Cerebellar nuclear complex (tissue), 1 donor: ENCODE measurements at regions not wholly inside any gene's neighbourhood (a gene's known extent, or its start where the extent isn't known, plus 50 kb on each side); places are given as distances from the start of the nearest gene placed in this dataset.
"Not testable (repeated sequence)": the region's sequence is repeated elsewhere in the genome, so short reads cannot be mapped to it uniquely, and the experiment has no call there.

Experiments used
- DNase-seq, 2 experiments: peaks; one replicate each; lab custom pipeline; 2025; lab: John Stamatoyannopoulos, UW

DNA sequence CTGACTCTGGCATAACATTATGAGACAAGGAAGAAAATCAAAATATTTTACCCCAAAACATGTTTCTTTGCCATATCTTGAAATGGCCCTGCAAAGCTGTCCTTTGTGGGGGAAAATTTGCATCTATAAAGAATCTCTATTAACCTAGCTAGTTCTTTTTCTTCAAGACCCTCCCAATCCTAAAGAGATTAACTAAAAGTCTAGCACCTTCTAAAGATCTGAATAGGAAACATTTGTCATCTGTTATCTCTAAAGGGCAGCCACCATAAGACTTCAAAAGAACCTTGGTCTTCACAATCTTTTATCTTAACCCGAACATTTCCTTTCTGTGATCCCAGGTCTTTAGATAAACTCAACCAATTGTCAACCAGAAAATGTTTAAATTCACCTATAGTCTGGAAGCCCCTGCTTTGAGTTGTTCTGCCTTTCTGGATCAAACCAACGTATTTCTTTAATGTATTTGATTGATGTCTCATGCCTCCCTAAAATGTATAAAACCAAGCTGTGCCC lies 196.9 kb upstream of the ARL4C start:
- not testable (repeated sequence) for DNase-seq

DNA sequence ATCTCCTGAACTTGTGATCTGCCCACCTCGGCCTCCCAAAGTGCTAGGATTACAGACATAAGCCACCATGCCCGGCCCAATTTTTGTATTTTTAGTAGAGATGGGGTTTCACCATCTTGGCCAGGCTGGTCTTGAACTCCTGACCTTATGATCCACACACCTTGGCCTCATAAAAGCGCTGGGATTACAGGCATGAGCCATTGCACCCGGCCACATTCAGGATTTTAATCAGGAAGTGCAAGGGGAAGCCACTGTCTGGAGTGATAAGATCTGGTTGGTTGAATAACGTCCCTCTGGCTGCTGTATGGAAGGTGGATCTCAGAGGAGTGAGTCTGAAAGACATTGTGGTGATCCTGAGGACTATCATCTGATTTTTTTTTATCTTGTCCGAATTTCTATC lies 196.3 kb upstream of the ARL4C start:
- DNase-seq, result not testable (repeated sequence)

DNA sequence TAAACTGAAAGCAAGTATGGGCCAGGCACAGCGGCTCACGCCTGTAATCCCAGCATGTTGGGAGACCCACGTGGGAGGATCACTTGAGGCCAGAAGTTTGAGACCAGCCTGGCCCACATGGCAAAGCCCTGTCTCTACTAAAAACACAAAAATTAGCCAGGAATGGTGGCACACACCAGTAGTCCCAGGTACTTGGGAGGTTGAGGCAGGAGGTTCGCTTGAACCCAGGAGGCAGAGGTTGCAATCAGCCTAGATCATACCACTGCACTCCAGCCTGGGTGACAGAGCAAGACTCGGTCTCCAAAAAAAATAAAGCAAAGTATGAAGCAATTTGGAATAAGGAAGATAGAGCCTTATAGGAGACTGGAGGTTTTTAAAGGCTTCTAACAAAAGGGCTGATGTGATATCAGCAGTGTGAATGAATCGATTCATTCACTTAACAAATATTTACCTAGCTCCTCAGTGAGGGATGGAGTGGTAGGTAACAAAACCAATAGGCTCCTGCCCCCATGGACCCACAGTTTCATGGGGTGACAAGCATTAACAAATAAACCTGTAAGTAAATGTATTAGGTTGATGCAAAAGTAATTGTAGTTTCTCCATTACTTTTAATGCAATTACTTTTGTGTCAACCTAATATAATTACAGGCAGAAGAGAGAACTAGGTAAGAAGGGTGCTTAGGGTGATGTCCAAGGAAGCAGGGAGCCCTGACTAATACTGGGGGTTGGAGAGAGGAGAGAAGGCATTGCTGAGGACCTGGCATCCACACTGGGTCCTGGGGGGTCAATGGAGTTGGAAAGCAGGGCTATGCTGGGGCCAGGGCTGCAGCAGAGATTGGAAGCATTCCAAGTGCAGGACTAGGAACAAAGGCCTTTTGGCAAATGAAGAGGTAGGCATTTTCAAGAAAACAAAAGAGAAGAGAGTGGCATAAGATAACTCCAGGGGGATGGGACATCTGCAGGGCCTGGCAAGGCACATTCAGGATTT lies 195.4 kb upstream of the ARL4C start:
- DNase-seq, result no peak

DNA sequence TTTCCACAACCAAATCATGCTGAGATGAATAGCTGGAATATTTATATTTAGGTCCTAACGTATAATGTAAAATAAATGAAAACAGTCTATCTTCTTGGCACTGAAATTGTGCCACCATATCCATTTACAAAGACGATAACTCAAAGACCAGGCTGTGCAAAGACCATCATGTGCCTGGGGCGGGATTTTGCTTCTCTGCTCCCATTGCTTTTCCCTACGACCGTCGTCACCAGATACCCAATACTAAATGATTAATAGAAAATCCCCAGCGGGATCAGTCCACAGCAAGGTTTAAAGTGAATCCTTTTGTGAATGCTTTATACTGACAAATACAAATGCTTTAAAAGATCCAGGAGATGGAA lies 194.3 kb upstream of the ARL4C start:
- DNase-seq, result no peak

DNA sequence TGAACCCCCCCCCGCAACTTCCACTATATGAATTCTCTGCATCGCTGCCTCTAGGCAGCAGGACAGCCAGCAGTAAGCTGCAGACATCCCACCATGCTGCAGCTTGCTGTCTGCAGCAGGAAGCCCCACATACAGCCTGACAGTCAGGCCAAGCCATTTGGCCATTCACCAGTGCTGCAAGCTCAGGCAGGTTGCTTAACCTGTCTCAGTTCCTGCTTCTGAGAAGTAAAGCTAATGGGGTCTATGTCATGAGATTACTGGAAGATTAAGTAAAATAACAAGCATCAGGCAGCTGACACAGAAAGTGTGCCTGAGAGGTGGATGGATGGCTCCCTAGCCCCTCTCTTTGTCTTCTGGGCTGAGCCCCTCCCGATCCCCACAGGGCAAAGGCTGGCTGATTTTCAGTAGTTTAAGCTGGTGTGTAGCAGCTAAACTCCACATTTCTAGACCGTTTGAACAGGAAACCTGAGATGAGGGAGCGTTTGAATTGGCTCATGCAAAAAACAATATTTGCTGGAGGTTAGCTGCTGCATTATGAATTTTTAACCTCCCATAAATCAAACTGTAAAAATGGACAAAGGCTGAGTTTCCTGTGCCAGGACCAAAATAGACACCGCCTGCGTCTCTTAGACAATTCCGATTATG lies 193.8 kb upstream of the ARL4C start:
- no peak for DNase-seq

DNA sequence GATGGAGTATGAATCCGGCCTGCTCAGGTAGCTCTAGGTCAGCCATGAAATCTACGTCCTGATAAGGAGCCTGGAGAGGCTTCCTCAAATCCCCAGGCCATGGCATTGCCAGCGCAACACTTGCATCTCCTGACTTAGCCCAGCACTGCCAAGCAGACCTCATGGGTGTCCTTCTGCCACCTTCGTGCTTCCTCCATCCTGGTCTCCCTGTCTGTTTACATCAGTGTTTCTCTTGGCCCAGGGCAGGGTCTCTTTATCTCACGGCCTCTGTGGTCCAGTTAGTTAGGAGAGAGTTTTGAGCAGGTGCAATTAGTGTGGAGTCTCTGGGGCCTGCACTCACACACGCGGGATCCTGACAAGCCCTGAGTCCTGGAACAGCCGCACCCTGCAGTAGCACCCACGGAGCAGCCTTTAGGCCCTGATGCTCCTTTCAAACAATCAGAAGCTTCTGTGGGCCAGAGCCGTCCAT lies 193.1 kb upstream of the ARL4C start:
- no peak for DNase-seq

DNA sequence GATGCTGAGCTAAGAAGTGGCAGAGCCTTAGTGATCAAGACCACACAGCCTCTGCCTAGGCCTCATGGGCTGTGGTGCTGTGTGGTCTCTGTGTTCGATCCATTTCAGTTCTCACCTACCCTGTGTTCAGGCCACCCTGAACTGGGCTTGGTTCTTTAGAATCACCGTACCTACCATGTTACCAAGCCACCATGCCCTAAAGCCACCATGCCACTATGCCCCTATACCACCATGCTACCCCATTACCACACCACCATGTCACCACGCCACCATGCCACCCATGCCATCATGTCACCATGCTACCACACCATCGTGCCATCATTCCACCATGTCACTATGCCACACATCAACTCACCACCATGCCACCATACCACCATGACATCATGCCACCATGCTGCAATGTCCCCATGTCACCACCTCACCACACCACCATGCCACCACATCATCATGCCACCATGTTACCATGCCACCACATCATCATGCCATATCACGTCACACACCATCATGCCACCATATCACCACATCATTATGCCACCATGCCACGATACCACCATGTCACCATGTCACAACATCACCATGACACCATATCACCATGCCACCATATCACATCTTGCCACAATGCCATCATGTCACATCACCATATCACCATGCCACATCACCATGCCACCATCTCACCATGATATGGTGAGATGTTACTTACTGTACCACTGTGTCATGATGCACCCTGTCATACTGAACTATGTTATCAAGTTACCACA lies 191.0 kb upstream of the ARL4C start:
- DNase-seq, result no peak

DNA sequence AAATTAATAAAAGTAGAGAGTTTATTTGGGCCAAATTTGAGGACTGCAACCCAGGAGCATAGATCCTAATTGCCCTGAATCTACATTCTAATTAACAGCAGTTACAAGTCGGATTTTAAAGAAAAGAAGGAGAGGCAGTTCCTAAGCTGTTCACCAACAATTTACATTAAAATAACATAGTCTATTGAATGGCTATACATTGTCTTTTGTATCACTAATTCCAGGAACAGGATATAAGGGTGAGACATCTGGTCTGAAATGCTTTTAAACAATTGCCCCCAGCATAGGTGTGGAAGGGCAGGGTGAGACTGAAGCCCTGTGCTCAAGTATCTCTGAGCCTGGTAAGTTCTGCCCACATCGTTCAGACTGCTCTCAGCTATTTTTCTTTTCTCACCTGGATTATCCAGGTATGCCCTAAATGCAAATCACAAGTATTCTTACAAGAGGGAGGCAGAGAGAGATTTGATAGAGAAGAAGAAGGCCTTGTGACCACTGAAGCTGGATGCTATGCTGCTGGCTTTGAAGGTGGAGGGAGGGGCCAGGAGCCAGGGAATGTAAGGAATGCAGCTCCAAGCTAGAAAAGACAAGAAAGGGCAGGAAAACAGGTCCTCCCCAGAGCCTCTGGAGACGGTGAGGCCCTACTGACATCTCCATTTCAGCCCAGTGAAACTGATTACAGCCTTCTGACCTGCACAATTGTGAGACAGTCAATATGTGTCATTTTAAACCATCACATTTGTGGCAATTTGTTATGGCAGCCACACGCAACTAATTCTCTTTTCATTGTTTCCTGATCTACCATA lies 189.4 kb upstream of the ARL4C start:
- DNase-seq, result no peak

DNA sequence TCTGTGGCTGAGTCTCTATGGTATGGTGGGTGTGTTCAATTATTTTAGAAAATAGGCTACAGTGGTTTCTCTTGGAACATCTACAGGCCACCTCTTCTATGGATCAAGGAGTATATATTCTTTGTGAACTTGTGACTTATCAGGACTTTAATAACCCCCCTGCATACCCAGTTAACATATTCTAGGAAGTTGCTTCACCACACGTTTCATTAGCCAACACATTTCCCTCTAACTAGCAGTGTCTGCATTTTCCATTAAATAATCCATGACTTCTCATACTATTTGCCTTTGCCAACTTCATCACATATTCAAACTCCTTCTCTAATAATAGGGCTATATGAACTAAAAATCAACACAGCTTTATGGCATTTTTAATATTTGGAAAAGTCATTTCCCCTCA lies 187.6 kb upstream of the ARL4C start:
- DNase-seq, result no peak

DNA sequence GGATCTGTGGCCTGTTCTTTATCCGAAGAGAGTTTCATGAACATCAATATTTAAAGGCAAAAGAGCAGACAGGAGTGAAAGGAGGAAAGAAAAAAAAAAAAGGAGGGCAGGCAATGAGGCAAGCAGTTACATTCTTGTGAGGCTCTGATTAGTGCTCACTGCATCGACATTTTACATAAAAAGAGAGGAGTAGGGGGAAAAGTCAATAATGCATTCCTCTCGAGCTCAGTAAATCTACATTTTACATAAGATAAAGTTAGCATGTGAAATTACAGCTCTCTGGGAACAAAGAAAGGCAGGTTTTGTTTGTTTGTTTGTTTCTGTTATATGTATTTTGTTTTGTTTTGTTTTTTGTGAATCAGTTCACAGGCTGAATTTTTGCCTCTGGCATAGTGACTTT lies 187.1 kb upstream of the ARL4C start:
- no peak for DNase-seq

DNA sequence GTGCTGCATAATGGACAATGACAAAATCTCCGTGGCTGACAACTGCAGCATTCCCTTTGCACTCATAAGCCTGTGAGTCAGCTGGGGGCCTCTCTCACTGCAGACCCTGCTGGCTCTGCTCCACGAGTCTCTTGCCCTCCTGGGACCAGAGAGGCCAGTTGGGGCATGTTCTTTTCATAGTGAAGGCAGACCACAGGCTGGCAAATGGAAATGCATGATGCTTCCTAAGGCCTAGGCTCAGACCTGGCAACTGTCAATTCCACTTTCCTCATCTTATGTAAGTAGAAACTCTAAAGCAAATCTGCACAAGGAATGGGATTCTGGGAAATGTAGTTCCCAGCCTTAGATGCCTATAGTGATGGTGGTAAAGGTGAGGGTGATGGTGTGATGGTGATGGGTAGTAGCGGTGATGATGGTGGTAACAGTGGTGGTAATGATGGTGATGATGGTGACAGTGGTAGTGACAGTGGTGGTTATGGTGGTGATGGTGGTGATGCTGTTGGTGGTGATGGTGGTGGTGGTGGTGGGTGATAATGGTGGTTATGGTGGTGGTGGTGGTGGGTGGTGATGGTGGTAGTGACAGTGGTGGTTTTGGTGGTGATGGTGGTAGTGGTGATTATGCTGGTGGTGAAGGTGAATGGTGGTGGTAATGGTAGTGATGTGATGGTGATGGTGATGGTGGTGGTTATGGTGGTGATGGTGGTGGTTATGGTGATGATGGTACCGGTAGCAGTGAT lies 185.8 kb upstream of the ARL4C start:
- DNase-seq, result no peak

DNA sequence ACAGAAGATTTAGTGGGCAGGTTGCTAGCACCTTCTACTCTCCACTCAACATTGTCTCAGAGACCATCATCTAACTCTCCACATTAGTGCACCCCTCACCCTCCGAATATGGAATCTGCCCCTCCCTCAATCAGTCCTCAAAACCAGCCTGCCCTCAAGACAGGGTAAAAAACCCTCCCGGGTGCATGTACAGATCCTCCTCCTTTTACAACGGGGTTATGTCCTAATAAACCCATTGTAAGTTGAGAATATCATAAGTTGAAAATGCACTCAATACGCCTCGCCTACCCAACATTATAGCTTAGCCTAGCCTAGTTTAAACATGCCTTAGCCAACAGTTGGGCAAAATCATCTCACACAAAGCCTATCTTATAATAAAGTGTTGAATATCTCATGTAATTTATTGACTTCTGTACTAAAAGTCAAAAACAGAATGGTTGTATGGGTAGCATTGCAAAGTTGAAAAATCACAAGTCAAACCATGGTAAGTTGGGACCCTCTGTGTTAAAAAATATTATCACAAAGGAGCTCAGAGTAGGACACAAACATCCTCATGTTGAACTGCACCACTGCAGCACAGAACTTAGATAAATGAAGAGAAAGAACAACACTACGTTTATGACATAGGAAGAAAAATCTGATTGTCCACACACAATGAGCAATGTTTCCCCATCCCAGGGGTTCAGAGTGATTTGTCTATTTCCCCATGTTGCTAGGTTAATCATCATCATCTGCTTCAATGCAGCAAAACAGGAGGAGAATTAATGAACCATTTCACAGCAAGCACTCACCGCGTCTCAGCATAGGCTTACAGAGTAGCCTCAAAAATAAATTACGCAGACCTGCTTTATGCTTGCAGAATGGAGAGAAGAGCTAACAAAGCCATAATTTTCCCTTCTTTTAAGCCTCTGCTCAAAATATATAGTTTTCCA lies 184.1 kb upstream of the ARL4C start:
- no peak for DNase-seq

DNA sequence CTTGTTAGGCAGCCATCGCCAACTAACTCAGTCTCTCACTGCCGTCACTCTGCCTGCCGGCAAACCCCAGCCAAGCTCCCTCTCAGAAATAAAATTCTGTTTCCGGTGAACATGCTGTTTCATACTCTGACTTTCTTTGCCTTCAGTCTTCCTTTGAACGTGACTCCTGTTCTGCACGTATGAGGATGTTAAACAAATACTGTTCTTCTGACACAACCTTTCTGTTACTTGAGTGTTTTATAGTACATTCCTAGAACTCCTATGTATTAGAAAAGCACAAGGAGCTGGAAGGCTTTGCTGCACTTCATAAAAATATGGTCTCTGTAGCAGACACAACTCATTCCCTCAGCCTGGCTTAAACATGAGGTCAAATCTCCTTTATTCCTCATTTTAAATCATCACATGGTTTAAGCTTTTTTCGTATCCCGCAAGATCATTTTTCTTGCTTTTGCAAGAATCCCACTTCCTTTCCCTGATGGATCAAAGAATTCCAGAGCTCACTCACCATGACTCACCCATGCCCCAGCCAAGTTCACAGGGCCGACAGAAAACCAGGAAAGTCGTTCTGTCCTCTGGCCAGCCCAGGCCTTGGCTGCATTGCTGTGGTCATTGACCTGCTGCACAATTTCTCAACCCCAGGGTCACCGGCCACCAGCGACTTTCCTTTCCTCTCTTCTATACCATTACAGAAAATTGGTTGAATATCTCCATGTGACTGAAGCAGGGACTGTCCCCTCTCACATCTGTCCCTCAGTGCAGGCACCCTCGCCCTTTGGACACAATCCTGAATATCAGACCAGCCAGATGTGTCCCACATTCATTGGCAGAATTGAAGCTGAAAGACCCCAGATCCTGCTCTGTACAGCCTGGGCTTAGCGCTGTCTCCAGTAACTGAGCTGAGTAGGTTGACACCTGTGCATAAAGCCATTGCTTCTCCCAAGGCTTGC lies 183.1 kb upstream of the ARL4C start:
- no peak for DNase-seq

DNA sequence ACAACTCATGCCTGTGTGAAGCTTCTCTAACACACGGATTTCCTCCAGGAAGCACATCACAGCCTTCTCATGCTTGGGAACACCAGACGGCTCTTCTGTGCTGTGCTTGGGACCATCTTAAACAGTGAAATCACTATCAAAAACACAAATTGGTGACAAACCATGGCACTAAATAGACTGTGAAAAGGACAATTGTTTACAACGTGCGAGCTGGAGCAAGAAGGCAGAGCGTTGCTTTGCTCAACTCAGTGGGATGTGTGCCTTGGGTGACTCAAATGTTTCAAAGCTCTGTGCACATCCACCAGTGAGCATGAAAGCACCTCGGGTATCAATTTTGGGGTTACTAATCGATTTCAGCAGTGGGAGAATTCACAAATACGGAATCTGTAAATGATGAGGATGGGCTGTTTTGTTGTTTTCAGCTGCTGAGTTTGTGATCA lies 182.4 kb upstream of the ARL4C start:
- no peak for DNase-seq

DNA sequence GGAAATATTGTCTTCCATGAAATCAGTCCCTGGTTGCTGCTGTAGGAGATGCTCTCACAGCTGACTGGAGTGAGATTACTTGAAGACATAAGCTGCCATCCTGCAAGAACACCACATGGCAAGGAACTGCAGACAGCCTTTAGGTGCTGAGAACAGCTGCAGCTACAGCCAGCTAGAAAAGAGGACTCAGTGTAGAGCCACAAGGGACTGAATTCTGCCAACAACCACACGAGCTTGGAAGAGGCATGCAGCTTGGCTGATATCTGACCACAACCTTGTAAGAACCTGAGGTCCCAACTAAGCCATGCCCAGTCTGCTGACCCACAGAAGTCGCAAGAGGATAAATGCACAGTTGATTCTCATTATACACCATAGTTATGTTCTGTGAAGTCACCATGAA lies 181.8 kb upstream of the ARL4C start:
- DNase-seq, result no peak

DNA sequence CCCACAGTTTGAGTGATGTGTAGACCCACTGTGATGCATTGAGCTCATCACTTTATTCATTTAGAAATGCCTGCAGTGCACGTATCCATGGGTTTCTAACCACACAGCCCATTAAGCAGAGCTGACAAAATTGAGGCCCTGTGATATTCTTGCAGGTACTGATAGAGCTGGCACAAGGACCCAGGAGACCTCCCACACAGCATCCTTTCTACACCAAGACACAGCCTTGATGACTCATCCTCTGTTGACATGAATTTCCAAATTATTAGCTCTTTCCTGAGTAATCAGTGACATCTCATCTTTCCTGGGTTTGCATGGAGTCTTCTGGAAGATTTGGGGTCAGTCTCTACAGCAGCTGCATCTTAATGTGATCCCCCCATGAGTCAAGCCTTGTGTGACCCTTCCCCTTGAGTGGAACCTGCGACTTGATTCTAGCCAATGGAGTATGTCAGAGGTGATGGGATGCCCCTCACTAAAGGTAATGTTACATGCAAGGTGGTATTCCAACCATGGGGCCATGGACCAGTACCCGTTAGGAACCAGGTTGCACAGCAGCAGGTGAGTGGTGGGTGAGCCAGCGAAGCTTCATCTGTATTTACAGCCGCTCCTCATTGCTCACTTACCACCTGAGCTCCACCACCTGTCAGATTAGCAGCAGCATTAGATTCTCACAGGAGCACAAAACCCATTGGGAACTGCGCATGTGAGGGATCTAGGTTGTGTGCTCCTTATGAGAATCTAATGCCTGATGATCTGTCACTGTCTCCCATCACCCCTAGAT lies 181.1 kb upstream of the ARL4C start:
- DNase-seq, result no peak

DNA sequence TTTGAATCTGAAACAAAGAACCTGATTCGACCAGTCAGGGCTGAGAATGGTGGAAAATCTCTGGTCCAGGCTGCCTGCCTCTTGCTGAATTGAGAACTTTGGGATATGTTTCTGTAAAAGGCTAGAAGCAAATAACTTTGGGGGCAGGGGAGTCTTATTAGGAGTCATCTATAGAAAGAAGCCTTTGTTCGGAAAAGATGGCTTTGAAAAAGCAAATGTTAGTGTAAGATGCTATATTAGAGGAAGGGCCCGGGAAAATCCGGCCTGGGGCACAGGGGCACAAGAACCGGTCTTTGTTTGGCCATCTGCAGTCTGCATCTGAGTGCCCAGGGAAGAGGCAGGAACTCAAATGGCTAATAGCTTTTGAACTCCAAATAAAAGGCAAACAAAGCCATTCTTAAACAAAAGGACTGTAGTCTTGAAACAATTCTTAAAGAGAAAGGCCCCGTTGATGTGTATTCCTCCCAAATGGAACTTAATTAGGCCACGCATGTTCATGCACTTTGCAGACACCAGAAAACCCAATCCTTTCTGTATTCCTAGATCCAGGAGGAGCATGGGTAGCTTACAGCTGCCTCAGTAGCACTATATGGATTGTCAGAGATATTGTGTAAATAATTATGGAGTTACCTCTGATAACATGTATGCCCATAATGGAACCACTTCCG lies 180.0 kb upstream of the ARL4C start:
- no peak for DNase-seq
